ENCODE measurements at regions not wholly inside any gene's neighbourhood (a gene's known extent, or its start where the extent isn't known, plus 50 kb on each side); places are given as distances from the start of the nearest gene placed in this dataset.
A peak's percentile ranks its signal among the peaks of the same experiment; 100 is the strongest.

DNA sequence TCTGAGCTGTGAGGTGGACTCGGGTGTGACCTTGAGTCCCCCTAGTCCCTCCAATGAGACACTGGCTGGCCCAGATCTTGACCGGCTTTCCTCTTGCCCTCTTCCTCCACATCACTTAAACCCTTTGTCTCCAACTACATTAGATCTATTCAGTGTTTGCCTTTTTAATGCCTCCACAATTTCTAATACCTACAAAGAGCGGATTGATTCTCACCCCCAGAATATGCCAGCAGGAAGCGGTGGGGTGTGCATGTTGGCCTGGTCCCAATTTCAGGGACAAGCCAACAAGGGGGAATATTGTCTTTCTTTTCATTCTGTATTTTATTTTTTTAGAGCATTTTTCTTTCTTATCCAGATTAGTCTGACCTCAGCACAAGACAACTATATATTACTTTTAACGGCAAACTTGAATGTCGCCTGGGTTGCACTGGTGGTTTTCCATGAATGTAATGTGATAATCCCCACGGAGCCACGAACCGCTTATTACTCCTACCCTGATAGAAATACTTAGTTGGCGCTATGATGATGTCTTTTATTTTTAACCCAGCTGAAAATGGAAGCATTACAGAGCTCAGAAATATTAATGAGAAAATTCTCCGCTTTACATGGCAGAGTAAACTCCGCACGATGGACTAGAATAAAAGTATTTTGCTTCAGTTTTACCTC, 68.5 kb upstream of the MYO10 start:
- Histone ChIP-seq H2BK15ac (ENCODE audit: low read length) (peak overlapping the region; percentile 27), H3K23ac (ENCODE audit: low read depth, low read length, poor library complexity) (no peak overlapping the region), H3K27ac (replicated peaks; ENCODE audit: low read length) (no peak overlapping the region), H3K4me3 (ENCODE audit: low read length in 2 of 2) (no peak overlapping the region), H4K91ac (ENCODE audit: low read depth, low read length, poor library complexity) (no peak overlapping the region), H3K27me3 (ENCODE audit: control insufficient read depth in 3 of 3, insufficient read depth in 3 of 3, low read depth in 1 of 3, low read length in 3 of 3) (no peaks in the 10 kb centered on the region), H3K9ac (ENCODE audit: low read depth, low read length, poor library complexity) (no peak overlapping the region), H4K8ac (ENCODE audit: low read depth, low read length) (no peak overlapping the region), H3K36me3 (replicated peaks in 1 of 2; ENCODE audit: control insufficient read depth in 2 of 2, insufficient read depth in 2 of 2, low read length in 2 of 2) (no peaks in the 10 kb centered on the region), H2AK5ac (ENCODE audit: low read depth, low read length) (no peak overlapping the region), H3K4me2 (ENCODE audit: insufficient read depth, low read length, poor library complexity, severe bottlenecking) (no peak overlapping the region), H2BK5ac (ENCODE audit: low read length) (no peak overlapping the region), H2AFZ (ENCODE audit: low read length) (no peak overlapping the region), H3K9me3 (replicated peaks in 1 of 2; ENCODE audit: control insufficient read depth in 2 of 2, insufficient read depth in 1 of 2, low read depth in 1 of 2, low read length in 2 of 2) (no peaks in the 10 kb centered on the region), H2BK120ac (ENCODE audit: low read depth, low read length) (no peak overlapping the region), H2BK12ac (ENCODE audit: low read length) (no peak overlapping the region), H3K18ac (ENCODE audit: low read length) (no peak overlapping the region), H3K4me1 (ENCODE audit: control insufficient read depth in 2 of 2, insufficient read depth in 1 of 2, low read depth in 1 of 2, low read length in 2 of 2) (no peaks in the 10 kb centered on the region), H3K79me1 (ENCODE audit: low read depth, low read length) (no peaks in the 10 kb centered on the region), H3K14ac (ENCODE audit: low read length) (no peak overlapping the region), H3K4ac (ENCODE audit: low read length) (no peak overlapping the region)
- no CpG with 5 or more reads among the region's 13 CpGs for WGBS, 2 donors (ENCODE audit: extremely low coverage in 2 of 2, insufficient read length in 2 of 2, insufficient replicate concordance in 1 of 2)
- DNase-seq (ENCODE audit: low spot score) = no peak

DNA sequence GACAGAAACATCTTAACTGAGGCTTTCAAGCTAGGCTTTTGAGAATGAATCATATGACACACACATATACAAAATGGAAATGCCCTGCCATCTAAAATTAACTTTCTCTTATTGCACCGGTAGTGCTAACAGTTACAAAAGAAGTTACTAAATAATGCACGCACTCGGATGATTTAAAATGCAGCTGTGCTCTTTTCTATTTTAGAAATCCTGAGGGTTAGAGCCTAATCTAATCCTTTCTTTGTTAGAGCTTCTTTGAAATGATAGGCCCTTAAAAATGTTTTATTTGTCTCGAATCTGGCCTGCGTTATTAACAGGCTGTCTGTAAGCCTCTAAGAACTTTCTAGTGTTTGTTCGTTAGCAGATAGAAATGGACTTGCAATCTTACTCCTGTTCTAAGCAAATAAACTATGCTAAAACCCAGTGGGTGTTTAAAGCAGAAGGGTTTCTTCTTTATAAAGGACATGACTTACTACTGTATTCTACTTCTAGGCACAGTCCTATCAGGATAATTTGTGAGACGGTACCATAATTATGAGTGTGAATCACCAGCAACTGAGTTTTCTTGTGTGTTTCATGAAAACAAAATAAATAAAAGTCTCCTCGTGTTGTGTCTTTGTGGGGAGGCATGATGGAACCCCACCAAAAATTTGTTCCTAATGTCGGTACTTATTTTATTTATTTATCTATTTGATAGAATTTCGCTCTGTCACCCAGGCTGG, 69.2 kb upstream of the MYO10 start:
- no peak for DNase-seq (ENCODE audit: low spot score)
- Histone ChIP-seq H3K23ac (ENCODE audit: low read depth, low read length, poor library complexity) (no peak overlapping the region), H2BK15ac (ENCODE audit: low read length) (no peak overlapping the region), H2BK120ac (ENCODE audit: low read depth, low read length) (no peak overlapping the region), H3K27me3 (ENCODE audit: control insufficient read depth in 3 of 3, insufficient read depth in 3 of 3, low read depth in 1 of 3, low read length in 3 of 3) (no peaks in the 10 kb centered on the region), H3K4me2 (ENCODE audit: insufficient read depth, low read length, poor library complexity, severe bottlenecking) (no peak overlapping the region), H4K8ac (ENCODE audit: low read depth, low read length) (no peak overlapping the region), H4K91ac (ENCODE audit: low read depth, low read length, poor library complexity) (no peak overlapping the region), H3K18ac (ENCODE audit: low read length) (no peak overlapping the region), H2BK12ac (ENCODE audit: low read length) (no peak overlapping the region), H3K9me3 (replicated peaks in 1 of 2; ENCODE audit: control insufficient read depth in 2 of 2, insufficient read depth in 1 of 2, low read depth in 1 of 2, low read length in 2 of 2) (no peaks in the 10 kb centered on the region), H3K4ac (ENCODE audit: low read length) (no peak overlapping the region), H3K79me1 (ENCODE audit: low read depth, low read length) (no peaks in the 10 kb centered on the region), H3K14ac (ENCODE audit: low read length) (no peak overlapping the region), H2AK5ac (ENCODE audit: low read depth, low read length) (no peak overlapping the region), H3K4me3 (ENCODE audit: low read length in 2 of 2) (no peak overlapping the region), H3K9ac (ENCODE audit: low read depth, low read length, poor library complexity) (no peak overlapping the region), H3K4me1 (ENCODE audit: control insufficient read depth in 2 of 2, insufficient read depth in 1 of 2, low read depth in 1 of 2, low read length in 2 of 2) (no peaks in the 10 kb centered on the region), H3K36me3 (replicated peaks in 1 of 2; ENCODE audit: control insufficient read depth in 2 of 2, insufficient read depth in 2 of 2, low read length in 2 of 2) (no peaks in the 10 kb centered on the region), H2BK5ac (ENCODE audit: low read length) (no peak overlapping the region), H3K27ac (replicated peaks; ENCODE audit: low read length) (no peak overlapping the region), H2AFZ (ENCODE audit: low read length) (peak overlapping the region; percentile 45)
- no CpG with 5 or more reads among the region's 10 CpGs for WGBS, 2 donors (ENCODE audit: extremely low coverage in 2 of 2, insufficient read length in 2 of 2, insufficient replicate concordance in 1 of 2)

DNA sequence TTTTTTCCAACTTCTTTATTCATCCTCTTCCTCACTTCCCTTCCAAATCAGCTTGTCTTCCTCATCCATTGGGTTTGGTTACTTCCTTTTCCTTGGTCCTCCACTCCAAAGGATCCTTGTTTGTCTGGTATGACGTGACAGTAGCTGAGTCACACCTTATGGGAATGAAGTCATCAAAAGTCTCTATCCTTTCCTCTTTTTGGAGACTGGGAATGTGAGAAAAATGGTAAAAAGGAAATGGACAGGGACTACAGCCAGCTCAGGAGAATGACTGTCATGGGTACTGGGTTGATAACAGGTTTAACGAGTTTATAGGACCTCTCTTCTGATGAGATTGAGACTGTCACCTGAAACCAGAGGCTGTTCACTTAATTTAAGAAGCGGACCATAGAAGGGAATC, 76.2 kb upstream of the MYO10 start:
- no peaks in the 10 kb centered on the region for H3K36me3 ChIP-seq (replicated peaks in 1 of 2; ENCODE audit: control insufficient read depth in 2 of 2, insufficient read depth in 2 of 2, low read length in 2 of 2)
- H3K4me3 ChIP-seq (ENCODE audit: low read length in 2 of 2) = no peak overlapping the region
- H3K18ac ChIP-seq (ENCODE audit: low read length) = no peak overlapping the region
- H3K9ac ChIP-seq (ENCODE audit: low read depth, low read length, poor library complexity) = no peak overlapping the region
- no peak overlapping the region for H2BK5ac ChIP-seq (ENCODE audit: low read length)
- H2BK12ac ChIP-seq (ENCODE audit: low read length) = no peak overlapping the region
- H2BK15ac ChIP-seq (ENCODE audit: low read length) = no peak overlapping the region
- no peak overlapping the region for H4K91ac ChIP-seq (ENCODE audit: low read depth, low read length, poor library complexity)
- H3K27me3 ChIP-seq (ENCODE audit: control insufficient read depth in 3 of 3, insufficient read depth in 3 of 3, low read depth in 1 of 3, low read length in 3 of 3) = no peaks in the 10 kb centered on the region
- no peak overlapping the region for H3K4ac ChIP-seq (ENCODE audit: low read length)
- no peak overlapping the region for H2AK5ac ChIP-seq (ENCODE audit: low read depth, low read length)
- no peak overlapping the region for H4K8ac ChIP-seq (ENCODE audit: low read depth, low read length)
- no peak overlapping the region for H3K23ac ChIP-seq (ENCODE audit: low read depth, low read length, poor library complexity)
- no peak overlapping the region for H2AFZ ChIP-seq (ENCODE audit: low read length)
- H3K79me1 ChIP-seq (ENCODE audit: low read depth, low read length) = no peaks in the 10 kb centered on the region
- no peak overlapping the region for H2BK120ac ChIP-seq (ENCODE audit: low read depth, low read length)
- no peaks in the 10 kb centered on the region for H3K9me3 ChIP-seq (replicated peaks in 1 of 2; ENCODE audit: control insufficient read depth in 2 of 2, insufficient read depth in 1 of 2, low read depth in 1 of 2, low read length in 2 of 2)
- WGBS, 2 donors (ENCODE audit: extremely low coverage in 2 of 2, insufficient read length in 2 of 2, insufficient replicate concordance in 1 of 2) = no CpG with 5 or more reads among the region's 3 CpGs
- H3K14ac ChIP-seq (ENCODE audit: low read length) = no peak overlapping the region
- no peak overlapping the region for H3K27ac ChIP-seq (replicated peaks; ENCODE audit: low read length)
- no peak overlapping the region for H3K4me2 ChIP-seq (ENCODE audit: insufficient read depth, low read length, poor library complexity, severe bottlenecking)
- DNase-seq (ENCODE audit: low spot score) = no peak
- no peaks in the 10 kb centered on the region for H3K4me1 ChIP-seq (ENCODE audit: control insufficient read depth in 2 of 2, insufficient read depth in 1 of 2, low read depth in 1 of 2, low read length in 2 of 2)

DNA sequence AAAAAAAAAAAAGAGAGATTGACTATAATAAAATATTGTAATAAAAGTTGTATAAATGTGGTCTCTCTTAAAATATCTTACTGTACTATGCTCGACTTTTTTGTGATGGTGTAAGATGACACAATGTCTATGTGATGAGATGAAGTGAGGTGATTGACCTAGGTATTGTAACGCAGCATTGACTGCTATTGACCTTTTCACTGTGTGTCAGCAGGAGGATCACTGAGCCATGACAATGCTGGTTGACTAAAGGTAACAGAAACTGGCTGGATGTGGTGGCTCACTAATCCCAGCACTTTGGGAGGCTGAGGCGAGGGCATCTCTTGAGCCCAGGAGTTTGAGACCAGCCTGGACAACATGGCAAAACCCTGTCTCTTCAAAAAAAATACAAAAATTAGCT, 78.6 kb upstream of the MYO10 start:
- H3K27me3 ChIP-seq (ENCODE audit: control insufficient read depth in 3 of 3, insufficient read depth in 3 of 3, low read depth in 1 of 3, low read length in 3 of 3) = no peaks in the 10 kb centered on the region

More for the DNA sequence above, 78.6 kb upstream of the MYO10 start:
- H3K4ac ChIP-seq (ENCODE audit: low read length) = no peak overlapping the region
- H3K9me3 ChIP-seq (replicated peaks in 1 of 2; ENCODE audit: control insufficient read depth in 2 of 2, insufficient read depth in 1 of 2, low read depth in 1 of 2, low read length in 2 of 2) = no peaks in the 10 kb centered on the region
- no peak overlapping the region for H2AFZ ChIP-seq (ENCODE audit: low read length)
- no peaks in the 10 kb centered on the region for H3K79me1 ChIP-seq (ENCODE audit: low read depth, low read length)
- no peak overlapping the region for H2BK12ac ChIP-seq (ENCODE audit: low read length)
- no peak overlapping the region for H3K23ac ChIP-seq (ENCODE audit: low read depth, low read length, poor library complexity)
- WGBS, 2 donors (ENCODE audit: extremely low coverage in 2 of 2, insufficient read length in 2 of 2, insufficient replicate concordance in 1 of 2) = no CpG with 5 or more reads among the region's 3 CpGs
- no peak overlapping the region for H3K4me2 ChIP-seq (ENCODE audit: insufficient read depth, low read length, poor library complexity, severe bottlenecking)
- H3K9ac ChIP-seq (ENCODE audit: low read depth, low read length, poor library complexity) = no peak overlapping the region
- H3K4me3 ChIP-seq (ENCODE audit: low read length in 2 of 2) = no peak overlapping the region
- no peak overlapping the region for H3K14ac ChIP-seq (ENCODE audit: low read length)
- H2AK5ac ChIP-seq (ENCODE audit: low read depth, low read length) = no peak overlapping the region
- H3K36me3 ChIP-seq (replicated peaks in 1 of 2; ENCODE audit: control insufficient read depth in 2 of 2, insufficient read depth in 2 of 2, low read length in 2 of 2) = no peaks in the 10 kb centered on the region
- no peak overlapping the region for H2BK5ac ChIP-seq (ENCODE audit: low read length)
- no peak overlapping the region for H3K27ac ChIP-seq (replicated peaks; ENCODE audit: low read length)
- H4K91ac ChIP-seq (ENCODE audit: low read depth, low read length, poor library complexity) = no peak overlapping the region
- no peak for DNase-seq (ENCODE audit: low spot score)
- no peak overlapping the region for H4K8ac ChIP-seq (ENCODE audit: low read depth, low read length)
- H2BK120ac ChIP-seq (ENCODE audit: low read depth, low read length) = no peak overlapping the region
- no peak overlapping the region for H2BK15ac ChIP-seq (ENCODE audit: low read length)
- no peak overlapping the region for H3K18ac ChIP-seq (ENCODE audit: low read length)
- H3K4me1 ChIP-seq (ENCODE audit: control insufficient read depth in 2 of 2, insufficient read depth in 1 of 2, low read depth in 1 of 2, low read length in 2 of 2) = no peaks in the 10 kb centered on the region

All from neuronal stem cell (in vitro differentiated cells).